ENCODE measurements at regions not wholly inside any gene's neighbourhood (a gene's known extent, or its start where the extent isn't known, plus 50 kb on each side); places are given as distances from the start of the nearest gene placed in this dataset.
"Not testable (repeated sequence)": the region's sequence is repeated elsewhere in the genome, so short reads cannot be mapped to it uniquely, and the experiment has no call there.

DNA sequence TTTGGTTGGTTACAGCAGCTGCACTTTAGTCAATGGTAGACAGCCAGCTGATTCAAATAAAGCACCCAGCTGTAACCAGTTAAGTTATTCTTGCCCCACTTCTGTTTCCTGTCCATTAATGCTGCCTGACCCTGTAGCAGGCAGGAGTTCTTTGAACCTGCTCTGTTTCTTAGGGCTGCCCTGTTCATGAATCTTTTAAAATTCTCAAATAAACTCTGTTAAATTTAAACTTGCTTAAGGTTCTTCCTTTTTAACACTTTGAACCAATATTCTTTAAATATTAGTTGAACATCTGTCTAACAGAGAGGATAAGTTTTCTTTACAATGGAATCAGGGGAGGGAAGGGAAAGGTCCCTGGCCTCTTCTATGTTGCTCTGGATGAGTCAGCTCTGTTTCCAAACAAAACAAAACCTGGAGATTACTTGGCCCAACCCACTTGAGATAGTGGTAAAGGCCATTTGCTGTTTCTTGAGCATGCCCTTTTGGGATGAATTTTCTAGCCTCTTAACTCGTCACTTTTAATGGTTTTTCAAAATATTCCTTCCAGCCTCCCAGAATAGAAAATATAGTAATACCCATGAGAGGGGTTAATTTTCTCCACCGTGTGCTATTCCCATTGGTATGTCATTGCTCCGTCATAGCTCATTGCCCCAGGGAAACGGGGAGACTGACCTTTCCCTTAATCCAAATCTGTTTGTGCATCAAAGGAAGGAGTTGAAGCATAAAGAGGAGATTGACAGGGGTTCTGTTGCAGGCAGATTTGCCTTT lies 112.1 kb upstream of the FHL2 start:
- peaks cover 9% of the 10 kb centered on the region for H3K27me3 Mint-ChIP-seq
- no peak overlapping the region for H3K4me3 Mint-ChIP-seq
- H3K4me1 Mint-ChIP-seq (ENCODE audit: low read depth) = no peaks in the 10 kb centered on the region
- H3K36me3 Mint-ChIP-seq (ENCODE audit: low read depth) = no peaks in the 10 kb centered on the region
- peaks cover 2% of the 10 kb centered on the region for H3K9me3 Mint-ChIP-seq
- H3K27ac Mint-ChIP-seq = no peak overlapping the region

GRCh38 chr2:105509269-105510086 lies 110.6 kb upstream of the FHL2 start:
- peaks cover 5% of the 10 kb centered on the region for H3K9me3 Mint-ChIP-seq
- peaks cover 4% of the 10 kb centered on the region for H3K27me3 Mint-ChIP-seq
- H3K4me1 Mint-ChIP-seq (ENCODE audit: low read depth) = no peaks in the 10 kb centered on the region
- no peak overlapping the region for H3K4me3 Mint-ChIP-seq
- no peaks in the 10 kb centered on the region for H3K36me3 Mint-ChIP-seq (ENCODE audit: low read depth)
- no peak overlapping the region for H3K27ac Mint-ChIP-seq

GRCh38 chr2:105506860-105507259 lies 108.0 kb upstream of the FHL2 start:
- not testable (repeated sequence) for H3K36me3 Mint-ChIP-seq (ENCODE audit: low read depth); H3K4me1 Mint-ChIP-seq (ENCODE audit: low read depth); H3K27ac Mint-ChIP-seq; H3K4me3 Mint-ChIP-seq; H3K9me3 Mint-ChIP-seq; H3K27me3 Mint-ChIP-seq

- H3K27me3 Mint-ChIP-seq = peaks cover 4% of the 10 kb centered on the region
- no peaks in the 10 kb centered on the region for H3K4me1 Mint-ChIP-seq (ENCODE audit: low read depth)
- no peak overlapping the region for H3K27ac Mint-ChIP-seq
- peaks cover 10% of the 10 kb centered on the region for H3K9me3 Mint-ChIP-seq
- H3K4me3 Mint-ChIP-seq = no peak overlapping the region
- H3K36me3 Mint-ChIP-seq (ENCODE audit: low read depth) = no peaks in the 10 kb centered on the region
These were observed 105.6 kb upstream of the FHL2 start for GRCh38 chr2:105504459-105504858.

GRCh38 chr2:105502625-105503334 lies 103.9 kb upstream of the FHL2 start:
- Mint-ChIP-seq H3K9me3 (peaks cover 10% of the 10 kb centered on the region), H3K27ac (no peak overlapping the region), H3K4me3 (no peak overlapping the region), H3K36me3 (ENCODE audit: low read depth) (no peaks in the 10 kb centered on the region), H3K4me1 (ENCODE audit: low read depth) (no peaks in the 10 kb centered on the region), H3K27me3 (peaks cover 4% of the 10 kb centered on the region)

- peaks cover 2% of the 10 kb centered on the region for H3K36me3 Mint-ChIP-seq (ENCODE audit: low read depth)
- no peak overlapping the region for H3K27ac Mint-ChIP-seq
- peaks cover 16% of the 10 kb centered on the region for H3K27me3 Mint-ChIP-seq
- peaks cover 11% of the 10 kb centered on the region for H3K9me3 Mint-ChIP-seq
- H3K4me1 Mint-ChIP-seq (ENCODE audit: low read depth) = no peaks in the 10 kb centered on the region
- H3K4me3 Mint-ChIP-seq = no peak overlapping the region
These were observed 99.5 kb upstream of the FHL2 start for GRCh38 chr2:105498281-105498846.

DNA sequence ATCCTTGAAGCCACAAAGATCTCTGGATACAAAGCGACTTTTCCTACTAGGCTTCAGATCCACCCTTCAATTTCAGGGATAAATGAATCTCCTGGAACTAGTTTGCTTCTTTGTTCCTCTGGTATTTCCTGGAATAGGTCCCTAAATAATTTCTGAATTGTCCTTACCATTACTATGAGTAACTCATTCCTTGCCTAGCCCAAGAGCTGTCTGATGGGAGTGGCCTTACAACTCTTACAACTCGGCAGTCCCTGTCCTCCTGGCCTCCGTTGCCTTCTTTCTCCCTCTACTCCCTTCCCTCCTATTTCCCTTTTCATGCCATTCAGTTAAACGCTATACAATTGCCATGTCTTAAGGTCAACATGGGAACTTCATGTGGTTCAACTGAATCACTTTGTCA lies 98.2 kb upstream of the FHL2 start:
- Mint-ChIP-seq H3K9me3 (peaks cover 19% of the 10 kb centered on the region), H3K36me3 (ENCODE audit: low read depth) (peaks cover 8% of the 10 kb centered on the region), H3K4me1 (ENCODE audit: low read depth) (no peaks in the 10 kb centered on the region), H3K4me3 (no peak overlapping the region), H3K27me3 (peaks cover 21% of the 10 kb centered on the region), H3K27ac (no peak overlapping the region)

- Mint-ChIP-seq H3K36me3 (ENCODE audit: low read depth) (peaks cover 8% of the 10 kb centered on the region), H3K27ac (no peak overlapping the region), H3K4me1 (ENCODE audit: low read depth) (no peaks in the 10 kb centered on the region), H3K27me3 (peaks cover 27% of the 10 kb centered on the region), H3K4me3 (no peak overlapping the region), H3K9me3 (peaks cover 18% of the 10 kb centered on the region)
These were observed 97.4 kb upstream of the FHL2 start for GRCh38 chr2:105496271-105496670.

- peaks cover 13% of the 10 kb centered on the region for H3K9me3 Mint-ChIP-seq
- no peak overlapping the region for H3K4me3 Mint-ChIP-seq
- no peak overlapping the region for H3K27ac Mint-ChIP-seq
- H3K36me3 Mint-ChIP-seq (ENCODE audit: low read depth) = peaks cover 8% of the 10 kb centered on the region
- peaks cover 22% of the 10 kb centered on the region for H3K27me3 Mint-ChIP-seq
- no peaks in the 10 kb centered on the region for H3K4me1 Mint-ChIP-seq (ENCODE audit: low read depth)
These were observed 96.0 kb upstream of the FHL2 start for GRCh38 chr2:105494683-105495425.

- no peak overlapping the region for H3K4me3 Mint-ChIP-seq
- peaks cover 15% of the 10 kb centered on the region for H3K27me3 Mint-ChIP-seq
- H3K4me1 Mint-ChIP-seq (ENCODE audit: low read depth) = no peaks in the 10 kb centered on the region
- no peak overlapping the region for H3K27ac Mint-ChIP-seq
- H3K36me3 Mint-ChIP-seq (ENCODE audit: low read depth) = peaks cover 8% of the 10 kb centered on the region
- H3K9me3 Mint-ChIP-seq = peaks cover 13% of the 10 kb centered on the region
These were observed 92.1 kb upstream of the FHL2 start for GRCh38 chr2:105490956-105491355.

DNA sequence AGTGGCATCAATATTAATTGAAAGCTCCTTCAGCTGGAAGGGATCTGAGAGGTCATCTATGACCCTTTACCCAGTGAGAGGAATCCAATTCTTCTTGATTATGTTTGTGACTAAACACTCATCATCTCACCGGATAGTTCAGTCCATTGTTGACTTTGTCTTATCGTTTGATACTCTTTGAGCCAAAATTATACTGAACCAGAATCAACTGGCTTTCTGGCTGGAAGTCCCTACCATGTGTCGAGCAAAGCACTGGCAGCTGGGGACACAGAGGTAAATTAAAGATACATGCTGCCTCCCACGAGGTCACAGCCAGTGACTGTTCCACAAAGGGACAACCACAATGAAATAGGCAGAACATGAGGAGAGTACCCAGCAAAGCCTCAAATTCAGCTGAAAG lies 91.4 kb upstream of the FHL2 start:
- no peaks in the 10 kb centered on the region for H3K4me1 Mint-ChIP-seq (ENCODE audit: low read depth)
- H3K27me3 Mint-ChIP-seq = peaks cover 15% of the 10 kb centered on the region
- no peak overlapping the region for H3K4me3 Mint-ChIP-seq
- H3K9me3 Mint-ChIP-seq = peaks cover 13% of the 10 kb centered on the region
- H3K27ac Mint-ChIP-seq = no peak overlapping the region
- peaks cover 8% of the 10 kb centered on the region for H3K36me3 Mint-ChIP-seq (ENCODE audit: low read depth)

DNA sequence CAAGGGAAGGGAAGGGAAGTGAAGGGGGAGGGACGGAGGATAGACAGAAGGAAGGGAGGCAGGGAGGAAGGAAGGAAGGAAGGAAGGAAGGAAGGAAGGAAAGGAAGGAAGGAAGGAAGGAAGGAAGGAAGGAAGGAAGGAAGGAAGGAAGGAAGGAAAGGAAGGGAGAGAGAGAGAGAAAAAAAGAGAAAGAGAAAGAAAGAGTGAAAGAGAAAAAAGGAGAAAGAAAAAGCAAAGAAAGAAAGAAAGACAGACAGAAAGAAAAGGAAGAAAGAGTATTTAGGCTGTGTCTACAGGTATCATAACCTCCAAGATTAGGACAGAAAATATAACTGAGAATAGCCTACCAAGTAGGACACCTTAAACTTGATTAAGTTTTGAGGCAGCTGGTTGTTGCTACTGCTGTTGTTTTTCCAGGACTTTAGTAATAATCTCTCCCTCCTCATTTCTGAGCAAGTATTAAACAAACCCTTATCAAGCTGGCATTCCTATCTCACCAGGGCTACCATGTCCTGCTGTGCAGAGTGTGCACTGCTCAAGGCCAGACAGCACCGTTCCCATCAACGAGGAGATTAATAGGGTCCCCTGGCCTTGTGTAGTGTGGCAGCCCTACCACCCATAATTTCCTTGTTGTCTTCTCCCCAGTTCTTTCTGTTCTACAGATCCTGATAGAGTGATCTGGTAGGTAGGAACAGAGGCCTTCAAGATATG lies 90.5 kb upstream of the FHL2 start:
- no peak overlapping the region for H3K27ac Mint-ChIP-seq
- peaks cover 13% of the 10 kb centered on the region for H3K9me3 Mint-ChIP-seq
- H3K36me3 Mint-ChIP-seq (ENCODE audit: low read depth) = peaks cover 8% of the 10 kb centered on the region

GRCh38 chr2:105488285-105488684 lies 89.4 kb upstream of the FHL2 start:
- Mint-ChIP-seq H3K4me1 (ENCODE audit: low read depth) (no peaks in the 10 kb centered on the region), H3K27ac (no peak overlapping the region), H3K4me3 (no peak overlapping the region), H3K9me3 (peaks cover 7% of the 10 kb centered on the region), H3K27me3 (peaks cover 10% of the 10 kb centered on the region), H3K36me3 (ENCODE audit: low read depth) (peaks cover 6% of the 10 kb centered on the region)

More for the DNA sequence above, 90.5 kb upstream of the FHL2 start:
- H3K4me1 Mint-ChIP-seq (ENCODE audit: low read depth) = no peaks in the 10 kb centered on the region
- H3K27me3 Mint-ChIP-seq = peaks cover 15% of the 10 kb centered on the region
- H3K4me3 Mint-ChIP-seq = no peak overlapping the region
